Karpas-422 (cell line): ENCODE measurements at regions not wholly inside any gene's neighbourhood (a gene's known extent, or its start where the extent isn't known, plus 50 kb on each side); places are given as distances from the start of the nearest gene placed in this dataset.
A peak's percentile ranks its signal among the peaks of the same experiment; 100 is the strongest.

Experiments used
- DNase-seq: peaks from one replicate; pipeline ENCODE4 v3.0.0-alpha.2; 2015
- H2AFZ ChIP-seq: fragments of 200-600 bp; sonication (generic); 2 replicates; pipeline ENCODE4 v1.6.1; 2014; ENCODE audit warnings: antibody characterized with exemption, low read length, mixed read lengths
- H3K27ac ChIP-seq: fragments of 200-600 bp; sonication (generic); 2 replicates; pipeline ENCODE4 v1.5.1; 2014; ENCODE audit warnings: mild to moderate bottlenecking, low read length, moderate library complexity
- H3K27me3 ChIP-seq: fragments of 200-600 bp; sonication (generic); 2 replicates; pipeline ENCODE4 v1.6.1; 2014; ENCODE audit warnings: low read length, mixed read lengths
- H3K36me3 ChIP-seq: fragments of 200-600 bp; sonication (generic); 2 replicates; pipeline ENCODE4 v1.6.1; 2014; ENCODE audit warnings: low read length, mixed read lengths; ENCODE audit not compliant: insufficient read depth
- H3K4me1 ChIP-seq: fragments of 200-600 bp; sonication (generic); 2 replicates; pipeline ENCODE4 v1.6.1; 2014; ENCODE audit warnings: mild to moderate bottlenecking, low read length, mixed read lengths
- H3K4me2 ChIP-seq: fragments of 200-600 bp; sonication (generic); 2 replicates; pipeline ENCODE4 v1.6.1; 2014; ENCODE audit warnings: low read length, low read depth, mild to moderate bottlenecking; ENCODE audit not compliant: poor library complexity, severe bottlenecking
- H3K4me3 ChIP-seq: fragments of 200-600 bp; sonication (generic); 2 replicates; pipeline ENCODE4 v1.5.1; 2014; ENCODE audit warnings: mild to moderate bottlenecking, antibody characterized with exemption, low read length, mixed read lengths
- H3K79me2 ChIP-seq: fragments of 200-600 bp; sonication (generic); 2 replicates; pipeline ENCODE4 v1.6.1; 2014; ENCODE audit warnings: mild to moderate bottlenecking, low read length, mixed read lengths
- H3K9ac ChIP-seq: fragments of 200-600 bp; sonication (generic); 2 replicates; pipeline ENCODE4 v1.6.0; 2014; ENCODE audit warnings: low read length
- H3K9me2 ChIP-seq: fragments of 200-600 bp; sonication (generic), shearing (Covaris generic); replicated peaks from 2 replicates; pipeline ENCODE4 v1.6.0; 2014; ENCODE audit warnings: mild to moderate bottlenecking, low read length, moderate library complexity; ENCODE audit not compliant: insufficient read depth
- H3K9me3 ChIP-seq: fragments of 300-700, 200-600 bp; sonication (generic); 2 replicates; pipeline ENCODE4 v1.6.1; 2014; ENCODE audit warnings: low read length, mixed read lengths
- H4K20me1 ChIP-seq: fragments of 200-600 bp; sonication (generic); 2 replicates; pipeline ENCODE4 v1.6.1; 2014; ENCODE audit warnings: mild to moderate bottlenecking, antibody characterized with exemption, low read length, low read depth; ENCODE audit not compliant: insufficient read depth

- H3K27me3 ChIP-seq: no peaks in the 10 kb centered on the region
- DNase-seq: no peak
- H3K9me3 ChIP-seq: no peaks in the 10 kb centered on the region
- no peaks in the 10 kb centered on the region for H3K4me1 ChIP-seq
- no peak overlapping the region for H3K27ac ChIP-seq
- no peaks in the 10 kb centered on the region for H3K79me2 ChIP-seq
- no peaks in the 10 kb centered on the region for H4K20me1 ChIP-seq
- no peak overlapping the region for H2AFZ ChIP-seq
- no peaks in the 10 kb centered on the region for H3K36me3 ChIP-seq
- H3K9me2 ChIP-seq: no peaks in the 10 kb centered on the region
- H3K4me2 ChIP-seq: no peak overlapping the region
- H3K4me3 ChIP-seq: no peak overlapping the region
- H3K9ac ChIP-seq: no peak overlapping the region
These were observed 56.3 kb downstream of the SLC24A2 start for GRCh38 chr9:19732441-19732951.

DNA sequence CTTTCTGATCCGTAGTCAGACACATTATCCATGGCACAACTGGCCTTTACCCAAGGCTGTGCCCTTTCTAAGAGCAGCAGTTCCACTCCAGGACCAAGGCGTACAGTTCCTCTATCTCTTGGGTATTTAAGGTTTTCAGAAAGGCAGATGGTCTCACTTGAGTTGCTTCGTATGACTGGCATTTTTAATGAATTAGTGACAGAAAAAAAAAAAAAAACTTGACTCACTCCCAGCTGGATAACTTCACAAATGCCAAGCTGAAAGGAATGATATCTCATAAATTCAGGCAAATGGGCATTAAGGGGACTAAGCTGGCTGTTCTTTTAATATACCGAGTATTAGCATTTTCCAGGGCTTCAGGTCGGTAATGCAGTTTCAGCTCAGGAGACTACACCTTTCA lies 60.7 kb downstream of the SLC24A2 start:
- H3K27ac ChIP-seq: no peak overlapping the region
- H3K9ac ChIP-seq: no peak overlapping the region
- no peak for DNase-seq
- no peaks in the 10 kb centered on the region for H4K20me1 ChIP-seq
- H3K9me3 ChIP-seq: no peaks in the 10 kb centered on the region
- H3K9me2 ChIP-seq: no peaks in the 10 kb centered on the region
- no peaks in the 10 kb centered on the region for H3K79me2 ChIP-seq
- no peaks in the 10 kb centered on the region for H3K36me3 ChIP-seq
- no peak overlapping the region for H2AFZ ChIP-seq
- H3K4me1 ChIP-seq: no peaks in the 10 kb centered on the region
- H3K4me3 ChIP-seq: no peak overlapping the region
- H3K27me3 ChIP-seq: no peaks in the 10 kb centered on the region
- no peak overlapping the region for H3K4me2 ChIP-seq

DNA sequence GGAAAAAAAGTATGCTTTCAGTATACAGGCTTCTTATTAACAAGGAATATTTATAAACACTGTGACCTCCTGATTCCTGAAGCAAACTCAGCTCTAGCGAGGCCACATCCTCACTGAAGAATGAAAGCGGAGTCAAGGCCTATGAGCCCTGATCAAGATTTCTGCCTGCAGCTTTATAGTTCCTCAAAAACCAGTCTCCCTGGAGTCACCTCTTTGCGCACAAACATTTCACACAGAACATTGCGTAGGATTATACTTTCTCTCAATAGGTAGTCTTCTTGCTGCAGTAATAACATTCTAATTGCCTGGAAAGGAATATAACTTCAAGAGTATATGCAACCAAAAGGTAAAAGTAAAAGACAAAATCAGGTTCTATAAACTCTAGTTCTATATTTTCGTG lies 62.9 kb downstream of the SLC24A2 start:
- H3K4me2 ChIP-seq: no peak overlapping the region
- no peaks in the 10 kb centered on the region for H3K27me3 ChIP-seq
- no peak overlapping the region for H3K9ac ChIP-seq
- H3K4me1 ChIP-seq: no peaks in the 10 kb centered on the region
- H3K4me3 ChIP-seq: no peak overlapping the region
- H3K9me2 ChIP-seq: no peaks in the 10 kb centered on the region
- no peaks in the 10 kb centered on the region for H3K36me3 ChIP-seq
- H3K9me3 ChIP-seq: no peaks in the 10 kb centered on the region
- no peaks in the 10 kb centered on the region for H4K20me1 ChIP-seq
- no peak overlapping the region for H3K27ac ChIP-seq
- no peak overlapping the region for H2AFZ ChIP-seq
- no peaks in the 10 kb centered on the region for H3K79me2 ChIP-seq
- no peak for DNase-seq

GRCh38 chr9:19720377-19720776 lies 68.5 kb downstream of the SLC24A2 start:
- no peaks in the 10 kb centered on the region for H3K27me3 ChIP-seq
- no peaks in the 10 kb centered on the region for H3K4me1 ChIP-seq
- H3K27ac ChIP-seq: no peak overlapping the region
- DNase-seq: peak; percentile 44
- H3K9me3 ChIP-seq: no peaks in the 10 kb centered on the region
- H3K9me2 ChIP-seq: no peaks in the 10 kb centered on the region
- H4K20me1 ChIP-seq: no peaks in the 10 kb centered on the region
- H3K79me2 ChIP-seq: no peaks in the 10 kb centered on the region
- H3K9ac ChIP-seq: no peak overlapping the region
- no peak overlapping the region for H2AFZ ChIP-seq
- H3K4me3 ChIP-seq: no peak overlapping the region
- H3K36me3 ChIP-seq: no peaks in the 10 kb centered on the region
- no peak overlapping the region for H3K4me2 ChIP-seq

- H2AFZ ChIP-seq: no peak overlapping the region
- H3K27me3 ChIP-seq: no peaks in the 10 kb centered on the region
- no peaks in the 10 kb centered on the region for H3K4me1 ChIP-seq
- no peaks in the 10 kb centered on the region for H3K9me3 ChIP-seq
- no peaks in the 10 kb centered on the region for H3K9me2 ChIP-seq
- H3K9ac ChIP-seq: no peak overlapping the region
- H3K27ac ChIP-seq: no peak overlapping the region
- DNase-seq: no peak
- H4K20me1 ChIP-seq: no peaks in the 10 kb centered on the region
- H3K36me3 ChIP-seq: no peaks in the 10 kb centered on the region
- no peaks in the 10 kb centered on the region for H3K79me2 ChIP-seq
- H3K4me2 ChIP-seq: no peak overlapping the region
- no peak overlapping the region for H3K4me3 ChIP-seq
These were observed 85.1 kb downstream of the SLC24A2 start for GRCh38 chr9:19703702-19704101.

DNA sequence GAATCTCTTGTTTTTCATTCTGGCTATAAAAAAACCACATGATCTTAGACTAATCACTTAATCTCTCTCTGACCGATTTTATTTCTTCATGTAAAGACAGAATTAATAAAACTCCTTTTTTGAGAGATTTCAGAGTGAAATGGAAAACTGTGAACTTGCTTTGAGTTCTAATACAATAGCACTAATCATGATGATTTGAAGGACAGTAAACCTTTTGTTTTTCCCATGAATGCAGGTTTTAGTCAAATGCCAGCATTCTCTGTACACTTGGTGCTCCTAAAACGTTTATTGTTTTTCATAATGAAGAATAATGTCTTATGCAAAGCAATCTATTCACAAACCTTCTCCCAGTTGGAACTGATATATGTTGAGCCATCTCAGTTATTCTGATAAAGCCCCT lies 86.8 kb downstream of the SLC24A2 start:
- Histone ChIP-seq H3K27me3 (no peaks in the 10 kb centered on the region), H3K9ac (no peak overlapping the region), H4K20me1 (no peaks in the 10 kb centered on the region), H3K4me2 (no peak overlapping the region), H3K4me1 (no peaks in the 10 kb centered on the region), H3K79me2 (no peaks in the 10 kb centered on the region), H3K9me3 (no peaks in the 10 kb centered on the region), H2AFZ (no peak overlapping the region), H3K9me2 (no peaks in the 10 kb centered on the region), H3K27ac (no peak overlapping the region), H3K4me3 (no peak overlapping the region), H3K36me3 (no peaks in the 10 kb centered on the region)
- no peak for DNase-seq

DNA sequence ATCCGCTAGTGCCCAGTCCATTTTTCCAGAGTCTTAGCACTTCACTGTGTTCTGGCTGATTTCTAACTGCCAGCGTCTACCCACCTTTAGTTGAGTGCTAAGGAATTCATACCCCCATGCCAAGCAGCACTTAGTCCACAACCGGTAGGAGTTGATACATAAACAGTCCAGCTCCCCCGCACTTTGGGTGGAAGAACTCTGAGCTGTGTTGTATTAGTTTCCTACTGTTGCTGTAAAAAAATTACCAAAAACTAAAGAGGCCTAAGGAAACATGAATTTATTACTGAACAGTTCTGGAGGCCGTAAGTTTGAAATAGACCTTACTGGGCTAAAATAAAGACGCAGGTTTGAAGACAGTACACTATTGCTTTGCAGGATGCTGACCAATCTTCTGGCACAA lies 87.6 kb downstream of the SLC24A2 start:
- H4K20me1 ChIP-seq: no peaks in the 10 kb centered on the region
- no peak overlapping the region for H2AFZ ChIP-seq
- H3K27ac ChIP-seq: no peak overlapping the region
- no peaks in the 10 kb centered on the region for H3K36me3 ChIP-seq
- no peaks in the 10 kb centered on the region for H3K9me2 ChIP-seq
- no peaks in the 10 kb centered on the region for H3K27me3 ChIP-seq
- H3K79me2 ChIP-seq: no peaks in the 10 kb centered on the region
- H3K9me3 ChIP-seq: no peaks in the 10 kb centered on the region
- H3K4me1 ChIP-seq: no peaks in the 10 kb centered on the region
- H3K4me2 ChIP-seq: no peak overlapping the region
- no peak for DNase-seq
- no peak overlapping the region for H3K9ac ChIP-seq
- H3K4me3 ChIP-seq: no peak overlapping the region

- Histone ChIP-seq H3K4me2 (no peak overlapping the region), H3K27me3 (no peaks in the 10 kb centered on the region), H3K9ac (no peak overlapping the region), H3K27ac (no peak overlapping the region), H3K4me3 (no peak overlapping the region), H4K20me1 (no peaks in the 10 kb centered on the region), H3K9me2 (no peaks in the 10 kb centered on the region), H2AFZ (no peak overlapping the region), H3K79me2 (no peaks in the 10 kb centered on the region), H3K36me3 (no peaks in the 10 kb centered on the region), H3K4me1 (no peaks in the 10 kb centered on the region), H3K9me3 (no peaks in the 10 kb centered on the region)
- DNase-seq: no peak
These were observed 88.1 kb downstream of the SLC24A2 start for GRCh38 chr9:19700699-19701098.

DNA sequence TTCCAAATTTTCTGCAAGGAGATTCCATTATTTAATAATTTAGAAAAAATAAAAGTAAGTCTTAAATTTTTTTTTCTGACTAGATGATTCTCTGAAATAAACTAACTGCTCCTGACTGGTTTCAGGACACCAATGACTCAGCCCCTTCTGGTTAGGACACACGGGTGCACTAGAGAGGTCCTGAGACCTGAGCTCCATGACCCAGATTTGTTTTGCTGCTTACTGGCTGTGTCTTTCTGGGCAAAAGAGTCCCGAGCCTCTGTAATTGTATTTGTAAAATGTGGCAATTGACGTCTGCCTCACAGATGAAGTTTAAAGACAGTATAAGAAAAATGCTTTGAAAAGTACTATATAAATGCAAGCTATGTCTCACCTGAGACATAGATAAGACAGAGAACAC lies 89.1 kb downstream of the SLC24A2 start:
- no peaks in the 10 kb centered on the region for H3K9me2 ChIP-seq
- no peaks in the 10 kb centered on the region for H3K79me2 ChIP-seq
- H3K4me2 ChIP-seq: no peak overlapping the region
- no peak overlapping the region for H3K4me3 ChIP-seq
- H3K27me3 ChIP-seq: no peaks in the 10 kb centered on the region
- no peak overlapping the region for H2AFZ ChIP-seq
- no peaks in the 10 kb centered on the region for H4K20me1 ChIP-seq
- H3K9me3 ChIP-seq: no peaks in the 10 kb centered on the region
- DNase-seq: no peak
- no peak overlapping the region for H3K9ac ChIP-seq
- H3K4me1 ChIP-seq: no peaks in the 10 kb centered on the region
- H3K27ac ChIP-seq: no peak overlapping the region
- H3K36me3 ChIP-seq: no peaks in the 10 kb centered on the region
